Dedifferentiated amniotic fluid mesenchymal stem cell (primary cell): ENCODE measurements at regions not wholly inside any gene's neighbourhood (a gene's known extent, or its start where the extent isn't known, plus 50 kb on each side); places are given as distances from the start of the nearest gene placed in this dataset.

Experiments used
- DNase-seq: peaks from one replicate; pipeline ENCODE4 v3.0.0-alpha.2; 2016; ENCODE audit errors: extremely low spot score

- DNase-seq: no peak
These were observed 192.3 kb downstream of the MZT1 start for GRCh38 chr13:72534951-72535640.

DNA sequence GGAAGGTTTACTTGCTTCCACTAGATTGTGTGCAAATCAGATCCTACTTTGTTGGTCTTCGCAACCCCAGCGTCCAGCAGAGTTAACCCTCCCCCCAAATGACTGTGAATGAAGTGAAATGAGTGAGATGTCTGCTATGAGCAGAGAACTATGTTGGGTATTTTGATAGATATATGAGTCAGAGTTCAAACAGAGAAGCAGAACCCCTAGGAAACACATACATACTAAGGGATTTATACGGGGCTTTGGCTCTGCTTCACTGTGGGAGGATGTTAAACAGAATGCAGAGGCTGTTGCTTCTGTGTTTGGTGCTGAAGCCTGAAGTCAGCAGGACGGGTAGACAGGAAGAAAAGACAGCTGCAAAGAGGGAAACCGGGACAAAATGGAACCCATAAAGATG, 197.0 kb downstream of the MZT1 start:
- peak; percentile 17 for DNase-seq

GRCh38 chr13:72527333-72527732, 200.1 kb downstream of the MZT1 start:
- no peak for DNase-seq

GRCh38 chr13:72523593-72523992, 203.8 kb downstream of the MZT1 start:
- no peak for DNase-seq

GRCh38 chr13:72523049-72523448, 204.4 kb downstream of the MZT1 start:
- DNase-seq: no peak

DNA sequence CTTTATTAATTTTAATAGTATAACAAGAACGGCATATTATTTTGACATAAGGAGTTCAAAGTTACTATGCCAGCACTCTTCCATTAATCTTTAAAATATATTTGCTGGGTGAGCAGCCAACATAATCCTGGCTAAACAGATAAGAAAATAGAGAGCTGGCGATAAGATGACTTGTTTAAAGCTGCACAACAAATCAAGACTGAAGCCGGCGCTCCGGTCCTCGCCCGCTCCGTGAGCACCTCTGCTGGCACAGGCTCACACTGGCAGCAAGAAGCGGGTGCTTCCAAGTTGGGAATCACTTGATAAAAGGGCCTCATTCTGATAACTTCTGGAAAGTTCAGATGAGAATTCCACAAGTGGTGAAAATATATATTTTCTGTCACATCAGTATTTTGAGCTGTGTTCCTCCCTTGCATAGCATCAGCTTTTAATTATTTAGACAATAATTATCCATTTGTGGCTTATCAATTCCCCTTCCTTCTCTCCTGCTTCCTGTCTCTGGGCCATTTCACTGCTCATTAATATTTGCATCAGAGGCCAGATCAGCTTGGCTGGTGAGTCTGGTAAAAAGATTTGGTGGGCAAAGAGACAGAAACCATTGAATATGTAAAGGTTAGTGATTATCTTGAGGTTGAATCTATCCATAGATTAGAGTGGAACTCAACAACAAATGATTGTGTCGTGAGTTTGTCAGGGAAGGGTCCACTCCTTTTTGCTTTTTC, 205.3 kb downstream of the MZT1 start:
- DNase-seq: no peak

DNA sequence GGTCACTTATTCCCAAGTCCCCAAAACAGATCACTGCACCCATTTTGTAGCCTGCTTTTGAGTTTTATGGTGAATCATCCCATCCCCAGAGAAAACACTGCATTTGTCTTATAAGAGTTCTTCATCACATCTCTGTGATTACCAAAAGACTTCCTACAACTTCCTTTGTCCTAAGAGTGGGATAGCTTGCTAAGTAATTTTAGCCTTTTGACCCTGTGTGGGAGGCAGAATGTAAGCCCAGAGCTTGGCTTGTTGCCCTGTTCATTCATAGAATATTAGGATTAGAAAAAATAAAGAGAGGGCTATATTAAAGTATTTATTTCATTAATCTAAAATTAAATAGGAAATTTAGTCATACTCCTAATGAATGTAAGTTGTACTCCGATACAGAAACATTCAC, 213.3 kb downstream of the MZT1 start:
- no peak for DNase-seq

DNA sequence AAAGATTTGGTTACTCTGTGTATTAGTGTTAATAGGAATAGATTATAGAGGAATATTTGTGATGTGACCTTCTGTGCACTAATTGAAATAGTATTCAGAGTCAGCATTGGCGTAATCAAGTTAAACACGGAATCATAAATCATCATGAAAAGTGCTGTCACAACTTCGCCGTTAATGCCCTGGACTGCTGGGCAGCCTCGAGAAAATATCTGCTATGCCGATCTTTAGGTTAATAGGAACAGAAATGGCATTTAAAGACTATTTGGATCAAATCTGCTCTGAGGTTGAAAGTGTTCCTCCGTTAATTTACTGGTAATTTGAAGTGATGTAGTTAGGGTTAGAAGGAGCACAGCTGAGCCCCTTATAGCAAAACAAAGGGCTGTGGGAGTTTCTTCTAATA, 219.0 kb downstream of the MZT1 start:
- DNase-seq: no peak

DNA sequence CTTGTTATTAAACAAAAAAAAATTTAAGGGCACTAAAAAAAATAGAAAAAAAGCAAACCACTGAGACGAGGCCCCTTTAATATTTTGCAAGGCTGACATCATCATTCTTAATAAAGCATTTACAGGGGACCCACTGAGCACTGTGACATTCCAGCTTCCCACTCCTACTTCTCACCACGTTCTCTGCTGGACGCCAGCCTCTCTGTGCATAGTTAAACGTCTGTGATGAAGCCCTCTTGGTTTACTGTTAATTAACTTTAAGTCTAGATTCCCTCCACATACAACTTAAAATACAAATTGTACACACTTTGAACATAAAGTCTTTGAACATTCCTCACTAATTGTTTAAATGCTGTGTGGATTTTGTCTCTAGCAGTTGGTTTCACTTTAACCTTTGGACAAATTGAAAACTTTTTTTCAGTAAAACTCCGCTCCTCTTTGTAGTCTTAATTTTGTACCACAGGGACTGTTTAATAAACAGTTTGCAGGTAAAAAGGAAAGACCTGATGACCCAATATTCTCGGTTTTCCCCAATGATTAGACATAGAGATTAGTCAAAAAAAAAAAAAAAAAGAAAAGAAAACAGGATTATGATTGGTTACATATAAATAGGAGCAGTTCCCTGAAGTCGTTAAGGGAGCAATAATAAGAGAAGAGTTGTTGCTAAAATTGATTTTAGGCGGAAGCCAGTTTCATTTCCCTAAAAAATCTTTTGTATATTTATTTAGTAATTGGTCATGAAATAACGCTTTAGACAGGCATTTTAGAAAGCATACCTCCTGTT, 219.8 kb downstream of the MZT1 start:
- DNase-seq: no peak

GRCh38 chr13:72506706-72507105, 220.7 kb downstream of the MZT1 start:
- DNase-seq: no peak

GRCh38 chr13:72505376-72505775, 222.1 kb downstream of the MZT1 start:
- DNase-seq: no peak

GRCh38 chr13:72504131-72504841, 223.1 kb downstream of the MZT1 start:
- peak; percentile 51 for DNase-seq

GRCh38 chr13:72500851-72501250, 226.6 kb downstream of the MZT1 start:
- DNase-seq: no peak

DNA sequence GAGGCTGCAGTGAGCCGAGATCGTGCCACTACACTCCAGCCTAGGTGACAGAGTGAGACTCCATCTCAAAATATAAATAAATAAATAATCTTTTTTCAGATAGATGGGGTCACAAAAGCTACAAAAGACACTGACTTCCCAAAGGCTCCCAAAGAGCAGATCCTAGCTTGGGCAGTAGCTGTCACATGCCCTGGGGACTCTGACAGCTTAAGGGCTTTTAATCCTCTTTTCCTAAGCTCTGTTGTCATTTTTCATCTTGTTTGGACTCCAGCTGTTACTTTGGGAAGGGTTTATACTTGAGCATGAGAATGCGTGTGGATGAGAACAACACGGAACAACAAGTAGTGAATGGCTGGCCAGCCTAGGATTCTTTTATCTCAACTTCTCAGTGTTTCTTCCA, 231.7 kb downstream of the MZT1 start:
- no peak for DNase-seq

DNA sequence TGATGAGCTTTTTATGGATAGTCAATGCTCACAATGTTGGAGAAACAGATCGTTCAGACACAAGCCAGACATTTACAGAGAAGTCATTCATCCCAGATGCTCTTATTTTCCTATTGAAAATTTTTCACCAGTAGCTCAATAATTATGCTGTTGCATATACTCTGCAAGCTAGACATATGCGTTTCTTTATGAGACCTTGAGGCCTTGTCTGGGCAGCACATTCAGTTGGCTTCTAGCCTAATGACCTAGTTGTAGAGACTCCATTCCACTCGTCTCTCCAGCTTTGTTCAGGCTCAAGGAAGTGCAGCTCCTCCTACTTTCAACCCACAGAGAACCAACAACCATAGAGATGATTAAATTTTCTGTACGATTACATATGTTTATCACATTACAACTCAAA, 237.7 kb downstream of the MZT1 start:
- no peak for DNase-seq

DNA sequence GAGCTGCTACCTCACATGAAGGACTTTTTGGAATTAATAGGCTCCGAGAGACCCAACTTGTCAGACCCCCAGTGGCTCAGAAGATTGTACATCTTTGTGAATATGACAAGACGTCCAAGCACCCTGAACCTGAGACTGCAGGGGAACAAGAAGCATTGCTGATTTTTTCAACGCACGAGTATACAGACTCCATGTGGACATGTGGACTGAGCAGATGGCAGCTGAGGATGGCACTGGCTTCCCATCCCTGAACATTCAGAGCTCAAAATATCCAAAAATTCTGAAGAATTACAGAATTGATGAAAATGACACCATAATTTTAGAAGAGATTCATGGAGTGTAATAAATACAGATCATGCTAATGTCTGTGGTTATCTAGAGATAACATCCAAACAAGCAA, 254.1 kb downstream of the MZT1 start:
- DNase-seq: no peak

- no peak for DNase-seq
These were observed 257.5 kb downstream of the MZT1 start for GRCh38 chr13:72469906-72470305.

GRCh38 chr13:72463561-72463960, 263.9 kb downstream of the MZT1 start:
- DNase-seq: no peak

GRCh38 chr13:72462726-72463125, 264.7 kb downstream of the MZT1 start:
- DNase-seq: no peak

DNA sequence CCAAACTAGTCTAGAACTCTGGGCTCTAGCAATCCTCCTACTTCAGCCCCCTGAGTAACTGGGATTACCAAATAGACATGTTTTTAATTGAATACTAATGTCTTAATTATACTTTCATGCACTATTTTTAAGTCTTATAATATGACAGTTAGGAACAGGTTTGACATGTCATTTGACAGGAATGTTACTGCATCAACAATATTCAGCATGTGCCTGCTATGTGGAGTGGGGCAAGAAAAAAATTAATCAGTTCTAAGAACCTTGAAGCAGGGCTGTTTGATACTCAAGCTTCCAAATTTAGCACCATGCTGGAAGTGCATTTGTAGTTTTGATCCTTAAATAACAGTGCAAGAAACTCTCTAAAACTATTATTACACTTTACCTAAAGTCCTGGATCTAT, 265.3 kb downstream of the MZT1 start:
- DNase-seq: no peak

- DNase-seq: no peak
These were observed 268.7 kb downstream of the MZT1 start for GRCh38 chr13:72458701-72459100.

- no peak for DNase-seq
These were observed 270.3 kb downstream of the MZT1 start for GRCh38 chr13:72457151-72457550.
